ENCODE measurements at regions not wholly inside any gene's neighbourhood (a gene's known extent, or its start where the extent isn't known, plus 50 kb on each side); places are given as distances from the start of the nearest gene placed in this dataset.
"Not testable (repeated sequence)": the region's sequence is repeated elsewhere in the genome, so short reads cannot be mapped to it uniquely, and the experiment has no call there.

DNA sequence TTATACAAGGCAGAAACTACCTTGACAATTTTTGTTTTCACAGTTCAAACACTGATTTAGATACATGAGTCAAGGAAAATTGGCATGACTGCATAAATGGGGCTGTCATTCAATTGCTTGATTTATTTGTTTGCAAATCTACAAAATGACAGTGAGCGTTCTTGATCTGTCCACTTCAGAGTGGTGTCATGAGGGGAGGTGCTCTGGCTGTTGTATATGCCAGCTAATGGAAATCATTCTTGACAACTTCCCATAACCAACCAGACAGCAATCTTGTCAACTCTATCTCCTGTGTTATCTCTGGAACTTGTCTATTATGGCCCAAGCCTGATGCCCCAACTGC, 120.6 kb upstream of the UGP2 start:
- Mint-ChIP-seq H3K4me3 (no peak overlapping the region), H3K9me3 (peaks cover 20% of the 10 kb centered on the region), H3K36me3 (ENCODE audit: low read depth) (peaks cover 13% of the 10 kb centered on the region), H3K4me1 (peaks cover 5% of the 10 kb centered on the region; the same call in 2 of the 3 replicates), H3K27me3 (ENCODE audit: insufficient read depth, low read depth, poor library complexity) (peaks cover 2% of the 10 kb centered on the region), H3K27ac (no peak overlapping the region; the same call in 1 of the 2 replicates)
- TF ChIP-seq, protein P1, sequence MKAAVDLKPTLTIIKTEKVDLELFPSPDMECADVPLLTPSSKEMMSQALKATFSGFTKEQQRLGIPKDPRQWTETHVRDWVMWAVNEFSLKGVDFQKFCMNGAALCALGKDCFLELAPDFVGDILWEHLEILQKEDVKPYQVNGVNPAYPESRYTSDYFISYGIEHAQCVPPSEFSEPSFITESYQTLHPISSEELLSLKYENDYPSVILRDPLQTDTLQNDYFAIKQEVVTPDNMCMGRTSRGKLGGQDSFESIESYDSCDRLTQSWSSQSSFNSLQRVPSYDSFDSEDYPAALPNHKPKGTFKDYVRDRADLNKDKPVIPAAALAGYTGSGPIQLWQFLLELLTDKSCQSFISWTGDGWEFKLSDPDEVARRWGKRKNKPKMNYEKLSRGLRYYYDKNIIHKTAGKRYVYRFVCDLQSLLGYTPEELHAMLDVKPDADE (IDR thresholded peaks at IDR 0.05), result no peak
- TF ChIP-seq POLR2AphosphoS5 (IDR thresholded peaks at IDR 0.05; ENCODE audit: low read depth) (no peak), ZNF114 (CRISPR knock-in tag; IDR thresholded peaks at IDR 0.05) (no peak), CREB1 (CRISPR knock-in tag; IDR thresholded peaks at IDR 0.05; ENCODE audit: low read depth) (no peak)
- DNase-seq (ENCODE audit: low spot score) (no peak), ATAC-seq (no peak)
- Histone ChIP-seq H3K4me1 (ENCODE audit: insufficient read depth) (no peaks in the 10 kb centered on the region), H3F3A (replicated peaks; ENCODE audit: low read depth) (peaks cover 3% of the 10 kb centered on the region; the same call in 1 of the 2 replicates), H3K27me3 (ENCODE audit: insufficient read depth) (no peaks in the 10 kb centered on the region), H3K4me2 (no peak overlapping the region), H3K36me3 (ENCODE audit: insufficient read depth) (no peaks in the 10 kb centered on the region), H3K27ac (ENCODE audit: low read depth) (no peak overlapping the region), H3K9me2 (ENCODE audit: insufficient read depth) (peaks cover 7% of the 10 kb centered on the region; the same call in 1 of the 2 replicates), H4K20me1 (replicated peaks; ENCODE audit: insufficient read depth) (no peaks in the 10 kb centered on the region), H3K4me3 (no peak overlapping the region), H3K79me2 (replicated peaks; ENCODE audit: insufficient read depth) (no peaks in the 10 kb centered on the region), H2AFZ (no peak overlapping the region)

DNA sequence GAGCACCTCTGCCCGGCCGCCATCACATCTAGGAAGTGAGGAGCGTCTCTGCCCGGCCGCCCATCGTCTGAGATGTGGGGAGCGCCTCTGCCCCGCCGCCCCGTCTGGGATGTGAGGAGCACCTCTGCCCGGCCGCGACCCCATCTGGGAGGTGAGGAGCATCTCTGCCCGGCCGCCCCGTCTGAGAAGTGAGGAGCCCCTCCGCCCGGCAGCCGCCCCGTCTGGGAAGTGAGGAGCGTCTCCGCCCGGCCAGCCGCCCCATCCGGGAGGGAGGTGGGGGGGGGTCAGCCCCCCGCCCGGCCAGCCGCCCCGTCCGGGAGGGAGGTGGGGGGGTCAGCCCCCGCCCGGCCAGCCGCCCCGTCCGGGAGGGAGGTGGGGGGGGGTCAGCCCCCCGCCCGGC, 119.4 kb upstream of the UGP2 start:
- H3K27me3 Mint-ChIP-seq (ENCODE audit: insufficient read depth, low read depth, poor library complexity); H3K79me2 ChIP-seq (replicated peaks; ENCODE audit: insufficient read depth); H2AFZ ChIP-seq; H3K27ac Mint-ChIP-seq; H3K4me1 ChIP-seq (ENCODE audit: insufficient read depth); H3K36me3 ChIP-seq (ENCODE audit: insufficient read depth); H3K27me3 ChIP-seq (ENCODE audit: insufficient read depth); DNase-seq (ENCODE audit: low spot score); ATAC-seq; H3K27ac ChIP-seq (ENCODE audit: low read depth); H3F3A ChIP-seq (replicated peaks; ENCODE audit: low read depth); H3K4me2 ChIP-seq; H4K20me1 ChIP-seq (replicated peaks; ENCODE audit: insufficient read depth); H3K4me3 ChIP-seq; H3K4me3 Mint-ChIP-seq; H3K9me2 ChIP-seq (ENCODE audit: insufficient read depth): not testable (repeated sequence)
- Mint-ChIP-seq H3K4me1 (peaks cover 15% of the 10 kb centered on the region), H3K36me3 (ENCODE audit: low read depth) (peaks cover 13% of the 10 kb centered on the region), H3K9me3 (peaks cover 20% of the 10 kb centered on the region)

DNA sequence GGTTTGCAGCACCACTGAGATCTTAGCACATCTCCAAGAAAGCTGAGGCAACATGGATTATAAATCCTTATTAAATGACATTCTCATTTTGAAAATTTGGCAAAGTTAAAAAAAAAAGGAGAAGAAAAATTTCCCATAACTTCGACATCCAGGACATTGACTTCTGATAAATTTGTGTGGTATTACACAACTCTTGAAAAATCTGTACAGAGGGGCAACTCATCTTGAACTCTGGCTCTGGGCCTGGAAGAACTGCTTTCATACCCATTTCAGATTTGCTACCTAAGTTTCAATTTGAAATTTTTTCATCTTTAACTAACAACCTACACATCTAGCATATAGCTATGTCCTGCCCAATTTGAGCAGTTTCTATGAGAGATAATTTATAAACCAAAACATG, 118.0 kb upstream of the UGP2 start:
- H3K27me3 ChIP-seq (ENCODE audit: insufficient read depth), result no peaks in the 10 kb centered on the region
- H3K79me2 ChIP-seq (replicated peaks; ENCODE audit: insufficient read depth), result no peaks in the 10 kb centered on the region
- H3K4me2 ChIP-seq, result no peak overlapping the region
- H3K4me3 ChIP-seq, result no peak overlapping the region
- Mint-ChIP-seq H3K27me3 (ENCODE audit: insufficient read depth, low read depth, poor library complexity) (peaks cover 3% of the 10 kb centered on the region), H3K36me3 (ENCODE audit: low read depth) (peaks cover 13% of the 10 kb centered on the region), H3K27ac (no peak overlapping the region), H3K4me3 (no peak overlapping the region), H3K9me3 (peaks cover 20% of the 10 kb centered on the region), H3K4me1 (peaks cover 22% of the 10 kb centered on the region)
- DNase-seq (ENCODE audit: low spot score), result no peak
- H3F3A ChIP-seq (replicated peaks; ENCODE audit: low read depth), result peaks cover 3% of the 10 kb centered on the region; the same call in 1 of the 2 replicates
- H3K36me3 ChIP-seq (ENCODE audit: insufficient read depth), result no peaks in the 10 kb centered on the region
- H3K4me1 ChIP-seq (ENCODE audit: insufficient read depth), result peaks cover 10% of the 10 kb centered on the region
- no peak overlapping the region for H2AFZ ChIP-seq
- H3K27ac ChIP-seq (ENCODE audit: low read depth), result no peak overlapping the region
- no peaks in the 10 kb centered on the region for H4K20me1 ChIP-seq (replicated peaks; ENCODE audit: insufficient read depth)
- ATAC-seq, result no peak
- no peaks in the 10 kb centered on the region for H3K9me2 ChIP-seq (ENCODE audit: insufficient read depth)
- TF ChIP-seq EZH2phosphoT487 (IDR thresholded peaks at IDR 0.05; ENCODE audit: unreplicated experiment) (no peak), CREB1 (CRISPR knock-in tag; IDR thresholded peaks at IDR 0.05; ENCODE audit: low read depth) (no peak), JUNB (IDR thresholded peaks at IDR 0.05; ENCODE audit: unreplicated experiment) (no peak)
- TF ChIP-seq, protein P2, sequence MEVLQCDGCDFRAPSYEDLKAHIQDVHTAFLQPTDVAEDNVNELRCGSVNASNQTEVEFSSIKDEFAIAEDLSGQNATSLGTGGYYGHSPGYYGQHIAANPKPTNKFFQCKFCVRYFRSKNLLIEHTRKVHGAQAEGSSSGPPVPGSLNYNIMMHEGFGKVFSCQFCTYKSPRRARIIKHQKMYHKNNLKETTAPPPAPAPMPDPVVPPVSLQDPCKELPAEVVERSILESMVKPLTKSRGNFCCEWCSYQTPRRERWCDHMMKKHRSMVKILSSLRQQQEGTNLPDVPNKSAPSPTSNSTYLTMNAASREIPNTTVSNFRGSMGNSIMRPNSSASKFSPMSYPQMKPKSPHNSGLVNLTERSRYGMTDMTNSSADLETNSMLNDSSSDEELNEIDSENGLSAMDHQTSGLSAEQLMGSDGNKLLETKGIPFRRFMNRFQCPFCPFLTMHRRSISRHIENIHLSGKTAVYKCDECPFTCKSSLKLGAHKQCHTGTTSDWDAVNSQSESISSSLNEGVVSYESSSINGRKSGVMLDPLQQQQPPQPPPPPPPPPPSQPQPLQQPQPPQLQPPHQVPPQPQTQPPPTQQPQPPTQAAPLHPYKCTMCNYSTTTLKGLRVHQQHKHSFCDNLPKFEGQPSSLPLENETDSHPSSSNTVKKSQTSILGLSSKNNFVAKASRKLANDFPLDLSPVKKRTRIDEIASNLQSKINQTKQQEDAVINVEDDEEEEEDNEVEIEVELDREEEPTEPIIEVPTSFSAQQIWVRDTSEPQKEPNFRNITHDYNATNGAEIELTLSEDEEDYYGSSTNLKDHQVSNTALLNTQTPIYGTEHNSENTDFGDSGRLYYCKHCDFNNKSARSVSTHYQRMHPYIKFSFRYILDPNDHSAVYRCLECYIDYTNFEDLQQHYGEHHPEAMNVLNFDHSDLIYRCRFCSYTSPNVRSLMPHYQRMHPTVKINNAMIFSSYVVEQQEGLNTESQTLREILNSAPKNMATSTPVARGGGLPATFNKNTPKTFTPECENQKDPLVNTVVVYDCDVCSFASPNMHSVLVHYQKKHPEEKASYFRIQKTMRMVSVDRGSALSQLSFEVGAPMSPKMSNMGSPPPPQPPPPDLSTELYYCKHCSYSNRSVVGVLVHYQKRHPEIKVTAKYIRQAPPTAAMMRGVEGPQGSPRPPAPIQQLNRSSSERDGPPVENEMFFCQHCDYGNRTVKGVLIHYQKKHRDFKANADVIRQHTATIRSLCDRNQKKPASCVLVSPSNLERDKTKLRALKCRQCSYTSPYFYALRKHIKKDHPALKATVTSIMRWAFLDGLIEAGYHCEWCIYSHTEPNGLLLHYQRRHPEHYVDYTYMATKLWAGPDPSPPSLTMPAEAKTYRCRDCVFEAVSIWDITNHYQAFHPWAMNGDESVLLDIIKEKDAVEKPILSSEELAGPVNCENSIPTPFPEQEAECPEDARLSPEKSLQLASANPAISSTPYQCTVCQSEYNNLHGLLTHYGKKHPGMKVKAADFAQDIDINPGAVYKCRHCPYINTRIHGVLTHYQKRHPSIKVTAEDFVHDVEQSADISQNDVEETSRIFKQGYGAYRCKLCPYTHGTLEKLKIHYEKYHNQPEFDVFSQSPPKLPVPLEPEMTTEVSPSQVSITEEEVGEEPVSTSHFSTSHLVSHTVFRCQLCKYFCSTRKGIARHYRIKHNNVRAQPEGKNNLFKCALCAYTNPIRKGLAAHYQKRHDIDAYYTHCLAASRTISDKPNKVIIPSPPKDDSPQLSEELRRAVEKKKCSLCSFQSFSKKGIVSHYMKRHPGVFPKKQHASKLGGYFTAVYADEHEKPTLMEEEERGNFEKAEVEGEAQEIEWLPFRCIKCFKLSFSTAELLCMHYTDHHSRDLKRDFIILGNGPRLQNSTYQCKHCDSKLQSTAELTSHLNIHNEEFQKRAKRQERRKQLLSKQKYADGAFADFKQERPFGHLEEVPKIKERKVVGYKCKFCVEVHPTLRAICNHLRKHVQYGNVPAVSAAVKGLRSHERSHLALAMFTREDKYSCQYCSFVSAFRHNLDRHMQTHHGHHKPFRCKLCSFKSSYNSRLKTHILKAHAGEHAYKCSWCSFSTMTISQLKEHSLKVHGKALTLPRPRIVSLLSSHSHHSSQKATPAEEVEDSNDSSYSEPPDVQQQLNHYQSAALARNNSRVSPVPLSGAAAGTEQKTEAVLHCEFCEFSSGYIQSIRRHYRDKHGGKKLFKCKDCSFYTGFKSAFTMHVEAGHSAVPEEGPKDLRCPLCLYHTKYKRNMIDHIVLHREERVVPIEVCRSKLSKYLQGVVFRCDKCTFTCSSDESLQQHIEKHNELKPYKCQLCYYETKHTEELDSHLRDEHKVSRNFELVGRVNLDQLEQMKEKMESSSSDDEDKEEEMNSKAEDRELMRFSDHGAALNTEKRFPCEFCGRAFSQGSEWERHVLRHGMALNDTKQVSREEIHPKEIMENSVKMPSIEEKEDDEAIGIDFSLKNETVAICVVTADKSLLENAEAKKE (CRISPR knock-in tag; IDR thresholded peaks at IDR 0.05), result no peak
- TF ChIP-seq, protein P1 (IDR thresholded peaks at IDR 0.05), result no peak

Data from GM23338 (cell line).